CD4-positive, alpha-beta T cell treated with Interleukin-2 at 100 ng/mL for 4 hours (primary cell): ENCODE measurements at regions not wholly inside any gene's neighbourhood (a gene's known extent, or its start where the extent isn't known, plus 50 kb on each side); places are given as distances from the start of the nearest gene placed in this dataset.

ENCODE experiments used
- DNase-seq: peaks from one replicate; pipeline ENCODE4 v3.0.0-alpha.2; 2020; ENCODE audit warnings: low spot score

DNA sequence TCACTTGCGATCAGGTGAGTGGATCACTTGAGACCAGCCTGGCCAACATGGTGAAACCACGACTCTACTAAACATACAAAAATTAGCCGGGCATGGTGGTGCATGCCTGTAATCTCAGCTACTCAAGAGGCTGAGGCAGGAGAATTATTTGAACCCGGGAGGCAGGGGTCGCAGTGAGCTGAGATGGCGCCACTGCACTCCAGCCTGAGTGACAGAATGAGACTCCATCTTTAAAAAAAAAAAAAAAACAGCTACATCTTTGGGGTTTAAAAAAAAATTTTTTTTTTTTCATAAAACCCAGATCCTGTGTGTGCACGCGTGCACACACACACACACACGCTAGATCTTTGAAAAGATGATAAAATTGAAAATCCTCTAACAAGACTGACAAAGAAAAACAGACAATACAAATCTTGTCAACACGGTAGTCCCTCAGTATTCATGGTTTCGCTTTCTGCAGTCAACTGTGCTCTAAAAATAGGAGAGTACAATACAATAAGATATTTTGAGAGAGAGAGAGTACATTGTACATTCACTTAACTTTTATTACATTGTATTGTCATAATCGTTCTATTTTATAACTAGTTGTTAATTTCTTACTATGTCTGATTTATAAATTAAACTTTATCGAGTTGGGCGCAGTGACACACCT is 295.3 kb upstream of the RGS6 start:
- DNase-seq, result no peak

DNA sequence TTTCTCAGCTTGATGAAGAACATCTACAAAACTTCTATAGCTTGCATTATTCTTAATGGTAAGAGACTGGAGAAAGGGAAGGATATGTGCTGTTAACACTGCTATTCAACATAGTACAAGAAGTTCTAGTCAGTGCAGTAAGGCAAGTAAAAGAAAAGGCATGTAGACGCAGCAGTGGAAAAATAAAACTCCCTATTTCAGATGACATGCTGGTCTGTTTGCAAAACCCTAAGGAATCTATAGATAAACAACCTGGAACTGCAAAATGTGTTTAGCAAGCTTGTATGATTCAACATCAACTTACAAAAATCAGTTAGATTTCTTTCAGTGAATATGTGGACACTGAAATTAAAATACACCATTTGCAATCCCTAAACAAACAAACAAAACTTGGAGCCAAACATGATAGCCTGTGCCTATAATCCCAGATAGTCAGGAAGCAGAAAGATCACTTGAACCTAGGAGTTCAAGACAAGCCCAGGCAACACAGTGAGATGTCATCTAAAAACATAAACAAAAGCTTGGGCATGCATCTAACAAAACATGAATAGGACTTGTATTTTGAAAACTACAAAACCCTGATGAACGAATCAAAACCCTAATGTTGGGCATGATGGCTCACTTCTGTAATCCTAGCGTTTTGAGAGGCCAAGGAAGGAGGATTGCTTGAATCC is 293.6 kb upstream of the RGS6 start:
- DNase-seq, result no peak

DNA sequence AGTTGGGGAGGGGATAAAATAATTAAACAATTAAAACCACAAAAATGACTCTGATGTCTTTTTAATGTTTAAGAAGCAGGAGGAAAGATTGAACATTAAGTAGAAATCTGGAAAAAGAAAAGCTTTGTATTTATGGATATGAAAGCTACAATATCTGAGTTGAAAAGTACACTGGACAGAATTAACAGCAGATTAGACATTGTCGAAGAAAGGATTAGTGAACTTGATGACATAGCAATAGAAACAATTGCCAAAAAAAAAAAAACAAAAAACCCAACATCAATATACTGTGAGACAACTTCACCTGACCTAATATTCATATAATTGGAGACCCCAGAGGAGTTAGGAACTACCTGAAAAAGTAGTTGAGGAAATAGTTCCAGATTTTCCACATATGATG is 289.5 kb upstream of the RGS6 start:
- DNase-seq, result no peak

GRCh38 chr14:71645656-71646055 is 286.6 kb upstream of the RGS6 start:
- no peak for DNase-seq

- no peak for DNase-seq
Measured at GRCh38 chr14:71646518-71646917, 285.7 kb upstream of the RGS6 start.

DNA sequence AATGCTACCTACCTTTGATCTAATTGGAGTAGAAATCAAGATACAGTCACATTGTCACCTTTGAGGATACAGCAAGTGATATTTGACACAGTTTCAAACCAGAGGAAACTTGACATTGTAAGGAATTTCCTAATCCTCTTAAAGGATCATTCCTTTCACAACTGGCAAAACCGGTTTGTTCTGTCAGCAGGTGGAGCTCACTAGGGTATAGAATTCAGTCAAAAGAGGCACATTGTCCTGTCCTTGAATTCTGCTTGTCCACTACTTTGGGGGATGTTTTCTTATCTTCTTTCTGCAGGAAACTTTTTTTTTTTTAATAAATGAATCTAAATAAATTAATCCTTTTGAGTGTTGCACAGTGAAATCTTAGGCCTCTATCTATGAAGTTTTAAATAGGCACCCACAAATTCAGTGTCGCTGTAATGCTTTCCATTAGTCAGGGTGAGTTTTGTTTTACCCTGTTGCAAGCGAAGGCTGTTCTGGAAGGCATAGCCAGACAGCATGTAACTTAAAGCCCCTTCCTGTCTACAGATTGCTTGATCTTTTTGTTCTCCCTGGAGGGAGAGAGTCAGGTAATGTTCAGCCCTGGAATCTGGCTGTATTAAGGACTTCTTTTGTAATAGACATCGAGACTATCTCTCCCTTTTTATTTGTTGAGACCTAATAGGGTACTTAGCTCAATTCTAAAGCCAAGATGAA is 285.0 kb upstream of the RGS6 start:
- DNase-seq, result no peak

- DNase-seq, result no peak
Measured at GRCh38 chr14:71648725-71649124, 283.5 kb upstream of the RGS6 start.

DNA sequence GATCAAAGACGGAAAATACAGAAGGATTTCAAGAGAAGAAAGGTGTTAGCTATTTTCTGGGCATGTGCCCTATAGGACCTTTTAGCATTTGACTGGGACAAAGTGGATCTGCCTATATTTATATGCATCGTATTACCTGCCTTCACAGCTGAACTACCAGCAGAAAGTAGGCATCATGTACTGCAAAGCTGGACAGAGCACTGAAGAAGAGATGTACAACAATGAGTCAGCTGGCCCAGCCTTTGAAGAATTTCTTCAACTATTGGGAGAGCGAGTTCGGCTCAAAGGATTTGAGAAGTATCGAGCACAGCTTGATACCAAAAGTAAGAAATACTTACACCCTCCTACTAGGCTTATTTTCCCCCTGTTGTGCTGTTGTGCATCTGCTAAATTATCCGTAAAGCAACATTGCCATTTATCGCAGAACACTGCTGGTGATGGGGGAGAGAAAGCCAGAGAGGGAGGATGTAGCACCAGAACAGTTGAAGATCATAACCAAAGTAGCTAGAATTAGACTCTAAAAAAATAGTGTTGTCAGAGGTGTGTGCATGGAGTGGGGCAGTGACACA is 282.0 kb upstream of the RGS6 start:
- no peak for DNase-seq

DNA sequence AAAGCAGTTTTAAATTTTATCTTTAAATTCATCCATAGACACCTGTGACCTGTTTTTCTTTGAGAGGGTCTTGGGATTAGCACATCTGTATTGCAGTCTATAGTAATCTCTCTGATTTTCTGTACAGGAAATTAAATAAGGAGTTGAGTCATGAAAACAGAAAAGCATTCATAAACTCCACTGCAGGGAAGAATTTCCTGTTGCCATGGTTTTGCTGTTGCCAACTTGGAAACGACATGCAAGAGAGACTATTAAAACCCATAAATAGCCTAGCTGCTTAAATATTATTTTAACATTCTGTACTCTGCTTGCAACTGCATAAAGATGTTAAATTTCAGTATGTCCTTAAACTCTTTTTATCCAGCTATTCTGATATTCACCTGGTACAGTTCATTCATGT is 281.0 kb upstream of the RGS6 start:
- no peak for DNase-seq

GRCh38 chr14:71652368-71652767 is 279.9 kb upstream of the RGS6 start:
- DNase-seq, result no peak

DNA sequence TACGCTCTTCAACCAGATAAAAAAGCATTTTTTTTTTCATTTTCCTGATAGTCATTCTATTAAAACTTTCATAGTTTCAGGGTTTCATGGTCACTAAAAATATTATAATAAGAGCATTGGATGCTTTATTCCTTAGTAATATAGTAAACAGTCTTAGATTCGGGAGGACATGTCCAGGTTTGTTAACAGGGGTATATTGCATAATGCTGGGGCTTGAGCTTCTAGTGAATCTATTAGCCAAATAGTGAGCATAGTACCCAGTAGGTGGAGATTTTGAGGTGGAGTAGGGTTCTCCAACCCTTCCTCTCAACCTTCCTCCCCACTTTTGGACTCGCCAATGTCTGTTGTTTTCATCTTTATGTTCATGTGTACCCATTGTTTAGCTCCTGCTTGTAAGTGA is 277.4 kb upstream of the RGS6 start:
- DNase-seq, result no peak

- DNase-seq, result no peak
Measured at GRCh38 chr14:71658261-71658860, 273.9 kb upstream of the RGS6 start.

- no peak for DNase-seq
Measured at GRCh38 chr14:71659159-71659558, 273.1 kb upstream of the RGS6 start.

DNA sequence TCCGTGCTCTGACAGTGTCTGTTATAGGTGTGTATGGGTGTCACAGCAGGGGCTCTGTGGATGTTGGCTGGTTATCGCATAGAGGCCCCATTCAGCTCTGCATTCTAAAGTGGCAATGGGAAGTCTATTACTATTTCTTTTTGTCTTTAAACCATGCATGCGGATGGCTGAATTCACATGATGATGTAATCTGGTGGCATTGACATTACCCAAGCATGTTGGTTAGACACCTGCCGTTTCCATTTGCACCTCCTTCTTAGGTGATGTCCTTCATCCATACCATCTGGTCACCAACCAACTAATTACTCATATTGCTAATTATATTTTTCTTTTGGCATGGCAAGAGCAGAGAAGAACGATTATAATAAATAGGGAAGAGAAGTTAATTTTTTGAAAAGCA is 270.8 kb upstream of the RGS6 start:
- no peak for DNase-seq

DNA sequence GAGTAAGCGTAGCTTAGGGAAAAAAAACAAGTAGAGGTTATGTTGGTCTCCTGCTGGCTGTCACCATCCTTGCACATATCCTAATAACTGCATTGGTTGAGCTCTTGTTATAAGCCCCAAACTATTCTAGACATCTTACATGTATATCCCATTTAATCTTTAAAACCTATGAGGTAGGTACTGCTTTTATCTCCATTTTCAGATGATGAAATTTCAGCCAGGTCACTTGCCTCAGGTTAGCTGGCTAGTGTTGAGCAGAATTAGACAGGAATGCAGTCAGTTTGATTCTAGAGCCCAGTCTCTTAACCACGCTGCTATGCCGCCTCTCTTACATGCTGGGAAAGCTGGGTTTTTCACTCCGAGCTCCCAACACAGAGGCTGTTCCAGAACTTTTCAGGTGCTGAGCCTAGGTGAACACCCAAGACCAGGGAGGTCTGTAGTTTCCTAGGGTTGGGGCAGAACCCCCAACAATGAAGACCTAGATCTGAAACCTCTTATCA is 269.9 kb upstream of the RGS6 start:
- DNase-seq, result no peak

GRCh38 chr14:71665157-71665556 is 267.1 kb upstream of the RGS6 start:
- DNase-seq, result no peak

GRCh38 chr14:71665781-71666180 is 266.4 kb upstream of the RGS6 start:
- no peak for DNase-seq

- no peak for DNase-seq
Measured at GRCh38 chr14:71666571-71667145, 265.6 kb upstream of the RGS6 start.

DNA sequence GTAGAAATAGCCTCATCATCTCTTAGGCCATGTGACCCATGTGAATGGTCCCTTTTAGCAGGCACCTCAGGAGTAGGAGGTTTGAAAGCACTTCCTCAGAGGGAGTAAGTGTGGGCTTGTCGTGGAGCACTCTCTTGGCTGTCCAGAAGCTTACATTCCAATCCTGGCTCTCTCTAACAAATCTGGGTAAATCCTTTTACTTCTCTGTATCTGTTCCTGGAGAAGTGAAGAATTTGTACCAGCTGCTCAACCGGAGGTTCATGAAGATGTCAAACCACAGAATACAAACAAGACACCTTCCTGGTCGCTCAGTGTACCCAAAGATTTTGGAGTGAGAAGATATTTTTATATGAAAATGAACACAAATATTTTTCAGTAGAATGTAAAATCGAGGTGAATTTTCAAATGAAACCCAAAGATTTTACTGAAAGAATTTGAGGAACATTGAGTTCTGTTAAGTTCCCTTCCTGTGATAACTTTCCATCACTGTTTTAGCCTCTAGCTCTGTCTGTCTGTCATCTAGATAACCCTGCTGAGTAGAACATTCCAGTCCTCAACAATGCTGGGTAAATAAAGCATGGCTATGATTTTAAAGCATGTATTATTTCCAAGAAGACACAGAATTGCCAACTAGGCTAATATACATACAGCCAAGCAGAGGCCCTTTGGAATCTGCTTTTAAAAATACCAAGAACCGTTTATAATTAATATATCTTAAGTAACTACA is 263.9 kb upstream of the RGS6 start:
- no peak for DNase-seq

DNA sequence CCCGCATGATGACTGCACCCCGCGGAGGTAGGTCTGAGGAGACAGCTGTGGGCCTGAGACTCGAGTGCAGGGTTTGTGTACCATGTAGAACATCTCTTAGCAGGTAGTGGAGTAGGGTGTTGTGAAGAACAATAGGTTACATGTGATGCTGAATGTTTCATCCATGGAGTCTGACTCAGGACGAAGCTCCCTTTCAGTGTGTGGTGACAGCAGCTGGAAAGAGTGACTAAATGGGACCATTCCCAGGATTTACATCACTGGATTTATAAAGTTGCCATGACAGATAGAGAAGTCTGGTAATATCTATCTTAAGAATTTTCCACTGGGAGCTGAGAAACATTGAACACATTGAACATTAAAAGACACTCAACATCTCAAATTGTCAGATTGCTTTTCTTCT is 259.6 kb upstream of the RGS6 start:
- DNase-seq, result no peak

GRCh38 chr14:71675126-71675899 is 256.9 kb upstream of the RGS6 start:
- no peak for DNase-seq
